Retinal pigment epithelial cell (primary cell): ENCODE measurements at regions not wholly inside any gene's neighbourhood (a gene's known extent, or its start where the extent isn't known, plus 50 kb on each side); places are given as distances from the start of the nearest gene placed in this dataset.

Experiments used
- DNase-seq: peaks from one replicate; pipeline ENCODE4 v3.0.0-alpha.2; 2010; ENCODE audit warnings: low read depth
- H3K4me3 ChIP-seq: 2 replicates; pipeline ENCODE4 v1.5.1; 2011; ENCODE audit warnings: mild to moderate bottlenecking, low read length, control low read depth, moderate library complexity
- TF ChIP-seq, protein P1 (sequence below): conservative IDR thresholded peaks from 2 replicates; pipeline ENCODE4 v1.5.1; 2011; ENCODE audit warnings: low read depth, low read length, control low read depth, inconsistent platforms

DNA sequence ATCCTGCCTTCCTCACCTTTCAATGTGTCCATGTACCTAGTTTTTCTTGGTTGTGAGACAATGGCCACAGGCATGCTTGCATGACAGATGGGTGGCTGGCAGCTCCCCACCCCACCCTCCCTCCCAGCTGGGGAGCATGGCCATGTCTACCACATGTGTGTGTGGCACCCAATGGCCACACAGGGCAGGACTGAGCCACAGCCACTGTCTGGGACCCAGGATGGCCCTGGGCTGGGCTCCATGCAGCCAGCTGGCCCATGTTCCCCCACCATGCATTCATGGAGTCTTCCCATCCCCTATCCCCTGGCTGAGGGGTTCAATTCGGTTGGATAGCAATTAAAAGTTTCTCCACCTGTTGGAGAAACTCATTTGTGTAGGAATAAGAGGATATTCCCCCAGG is 566.0 kb upstream of the USP15 start:
- H3K4me3 ChIP-seq = no peak overlapping the region
- TF ChIP-seq, protein P1, sequence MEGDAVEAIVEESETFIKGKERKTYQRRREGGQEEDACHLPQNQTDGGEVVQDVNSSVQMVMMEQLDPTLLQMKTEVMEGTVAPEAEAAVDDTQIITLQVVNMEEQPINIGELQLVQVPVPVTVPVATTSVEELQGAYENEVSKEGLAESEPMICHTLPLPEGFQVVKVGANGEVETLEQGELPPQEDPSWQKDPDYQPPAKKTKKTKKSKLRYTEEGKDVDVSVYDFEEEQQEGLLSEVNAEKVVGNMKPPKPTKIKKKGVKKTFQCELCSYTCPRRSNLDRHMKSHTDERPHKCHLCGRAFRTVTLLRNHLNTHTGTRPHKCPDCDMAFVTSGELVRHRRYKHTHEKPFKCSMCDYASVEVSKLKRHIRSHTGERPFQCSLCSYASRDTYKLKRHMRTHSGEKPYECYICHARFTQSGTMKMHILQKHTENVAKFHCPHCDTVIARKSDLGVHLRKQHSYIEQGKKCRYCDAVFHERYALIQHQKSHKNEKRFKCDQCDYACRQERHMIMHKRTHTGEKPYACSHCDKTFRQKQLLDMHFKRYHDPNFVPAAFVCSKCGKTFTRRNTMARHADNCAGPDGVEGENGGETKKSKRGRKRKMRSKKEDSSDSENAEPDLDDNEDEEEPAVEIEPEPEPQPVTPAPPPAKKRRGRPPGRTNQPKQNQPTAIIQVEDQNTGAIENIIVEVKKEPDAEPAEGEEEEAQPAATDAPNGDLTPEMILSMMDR = no peak
- DNase-seq = no peak

DNA sequence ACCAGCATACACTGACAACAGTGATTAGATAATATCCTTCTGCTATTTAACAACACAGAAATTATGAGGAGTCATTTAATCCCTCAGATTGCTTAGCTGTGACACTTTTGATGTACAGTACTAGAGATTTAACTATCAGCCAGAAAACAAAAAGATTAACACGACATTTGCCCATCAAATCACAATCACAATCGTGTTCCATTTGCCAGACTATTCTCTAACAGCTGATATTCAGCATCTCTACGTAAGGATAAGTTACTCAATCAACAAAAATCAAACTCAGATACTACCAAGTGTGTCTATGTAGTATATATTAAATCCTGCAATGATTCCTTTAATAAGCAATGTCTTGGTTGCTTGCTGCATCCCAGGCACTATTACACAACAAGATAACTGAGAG is 558.7 kb upstream of the USP15 start:
- H3K4me3 ChIP-seq = no peak overlapping the region
- TF ChIP-seq, protein P1 = no peak
- no peak for DNase-seq

DNA sequence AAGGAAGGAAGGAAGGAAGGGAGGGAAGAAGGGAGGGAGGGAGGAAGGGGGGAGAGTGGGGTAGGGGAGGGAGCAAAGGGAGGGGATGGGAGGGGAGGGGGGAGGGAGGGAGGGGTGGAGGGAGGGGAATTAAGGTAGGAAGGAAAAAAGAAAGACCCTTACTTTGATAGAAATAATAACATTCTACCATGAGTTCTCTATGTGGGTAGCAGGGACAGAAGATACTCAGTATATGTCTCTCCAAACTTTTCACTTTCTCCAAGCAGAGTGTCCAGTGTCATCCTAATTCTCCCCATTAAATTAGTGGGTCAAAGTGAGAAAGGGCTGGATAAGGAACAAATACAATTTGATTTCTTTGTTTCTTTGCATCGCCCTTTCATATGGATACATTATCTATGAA is 553.4 kb upstream of the USP15 start:
- DNase-seq = no peak
- H3K4me3 ChIP-seq = no peak overlapping the region
- TF ChIP-seq, protein P1 = no peak

DNA sequence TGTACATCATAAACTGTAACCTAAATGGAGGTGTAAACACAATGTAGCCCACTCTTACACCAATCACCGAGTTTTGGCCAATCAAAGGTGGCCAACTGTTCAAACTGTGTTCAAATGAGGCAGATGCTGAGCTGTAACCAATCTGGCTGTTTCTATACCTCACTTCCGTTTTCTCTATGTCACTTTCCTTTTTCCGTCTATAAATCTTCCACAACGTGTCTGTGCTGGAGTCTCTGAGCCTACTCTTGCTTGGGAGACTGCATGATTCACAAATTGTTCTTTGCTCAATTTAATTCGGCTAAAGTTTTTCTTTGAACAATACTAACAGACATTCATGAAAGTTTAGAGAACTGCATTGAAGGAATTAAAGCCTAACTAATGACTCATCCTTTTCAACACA is 547.1 kb upstream of the USP15 start:
- TF ChIP-seq, protein P1 = no peak
- DNase-seq = no peak
- H3K4me3 ChIP-seq = no peak overlapping the region

DNA sequence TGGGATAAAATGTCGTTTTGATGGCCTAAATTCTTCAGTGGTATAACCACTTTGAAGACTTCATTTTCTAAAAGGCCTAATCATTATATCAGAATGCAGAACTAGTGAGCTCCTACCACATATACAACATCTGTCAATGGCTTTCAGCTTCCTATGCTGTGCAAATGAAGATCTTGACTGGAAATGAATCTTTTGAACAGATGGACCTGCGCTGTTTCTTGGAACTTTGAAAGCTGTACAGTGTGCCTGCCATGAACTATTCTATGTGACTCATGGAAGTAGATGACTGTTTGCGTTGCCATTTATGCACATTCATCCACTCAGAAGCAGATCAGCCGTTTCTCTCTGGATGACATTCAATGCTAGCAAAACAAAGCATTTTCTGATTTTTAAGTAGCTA is 542.2 kb upstream of the USP15 start:
- TF ChIP-seq, protein P1 = no peak
- DNase-seq = no peak
- H3K4me3 ChIP-seq = no peak overlapping the region

- H3K4me3 ChIP-seq = no peak overlapping the region
- TF ChIP-seq, protein P1 = no peak
- DNase-seq = no peak
Observed at GRCh38 chr12:61739925-61740324, 520.3 kb upstream of the USP15 start.

GRCh38 chr12:61750604-61751003 is 509.6 kb upstream of the USP15 start:
- H3K4me3 ChIP-seq = no peak overlapping the region
- peak; percentile 95 for DNase-seq
- TF ChIP-seq, protein P1 = no peak
